Peyer's patch (tissue), 4 donors: ENCODE measurements at regions not wholly inside any gene's neighbourhood (a gene's known extent, or its start where the extent isn't known, plus 50 kb on each side); places are given as distances from the start of the nearest gene placed in this dataset.

Experiments
- POLR2A ChIP-seq, 2 donors: fragments of 450-650 bp; IDR thresholded peaks; one replicate each; pipeline ENCODE4 v1.5.1; 2017; ENCODE audit warnings: antibody characterized with exemption in 2 of 2, mild to moderate bottlenecking in 2 of 2, moderate library complexity in 2 of 2
- TF ChIP-seq, protein P1 (sequence below), 6 experiments: fragments of 450-650 bp in 4 of 6; fragments of 200-600 bp in 2 of 6; sonication (generic) in 1 of 6; IDR thresholded peaks; one replicate each; pipeline ENCODE4 v1.5.1; 2017 to 2019; ENCODE audit warnings: antibody characterized with exemption in 6 of 6, mild to moderate bottlenecking in 3 of 6, moderate library complexity in 1 of 6

DNA sequence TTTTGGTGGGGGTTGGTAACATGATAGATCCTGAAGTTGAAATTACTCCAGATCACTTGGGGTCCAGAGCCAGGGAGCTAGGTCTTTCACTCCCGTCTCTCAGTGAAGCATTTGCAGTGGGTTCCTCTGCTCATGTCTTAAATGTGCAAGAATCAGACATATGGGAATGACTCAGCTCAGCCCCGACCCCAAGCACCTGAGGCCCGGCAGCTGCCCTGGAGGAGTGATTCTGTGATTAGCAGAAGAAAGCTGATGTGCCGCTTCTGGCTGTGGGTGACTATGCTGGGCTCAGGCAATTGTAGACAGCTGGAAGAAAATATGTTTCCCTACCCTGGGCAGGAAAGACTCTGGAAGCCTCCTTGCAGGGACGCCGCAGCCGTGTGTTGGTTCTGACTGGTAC lies 601.7 kb downstream of the NPHP4 start:
- TF ChIP-seq, protein P1, sequence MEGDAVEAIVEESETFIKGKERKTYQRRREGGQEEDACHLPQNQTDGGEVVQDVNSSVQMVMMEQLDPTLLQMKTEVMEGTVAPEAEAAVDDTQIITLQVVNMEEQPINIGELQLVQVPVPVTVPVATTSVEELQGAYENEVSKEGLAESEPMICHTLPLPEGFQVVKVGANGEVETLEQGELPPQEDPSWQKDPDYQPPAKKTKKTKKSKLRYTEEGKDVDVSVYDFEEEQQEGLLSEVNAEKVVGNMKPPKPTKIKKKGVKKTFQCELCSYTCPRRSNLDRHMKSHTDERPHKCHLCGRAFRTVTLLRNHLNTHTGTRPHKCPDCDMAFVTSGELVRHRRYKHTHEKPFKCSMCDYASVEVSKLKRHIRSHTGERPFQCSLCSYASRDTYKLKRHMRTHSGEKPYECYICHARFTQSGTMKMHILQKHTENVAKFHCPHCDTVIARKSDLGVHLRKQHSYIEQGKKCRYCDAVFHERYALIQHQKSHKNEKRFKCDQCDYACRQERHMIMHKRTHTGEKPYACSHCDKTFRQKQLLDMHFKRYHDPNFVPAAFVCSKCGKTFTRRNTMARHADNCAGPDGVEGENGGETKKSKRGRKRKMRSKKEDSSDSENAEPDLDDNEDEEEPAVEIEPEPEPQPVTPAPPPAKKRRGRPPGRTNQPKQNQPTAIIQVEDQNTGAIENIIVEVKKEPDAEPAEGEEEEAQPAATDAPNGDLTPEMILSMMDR (IDR thresholded peaks at IDR 0.05) = no peak
- TF ChIP-seq POLR2A (IDR thresholded peaks at IDR 0.05) = no peak
